ENCODE measurements at regions not wholly inside any gene's neighbourhood (a gene's known extent, or its start where the extent isn't known, plus 50 kb on each side); places are given as distances from the start of the nearest gene placed in this dataset.
"Not testable (repeated sequence)": the region's sequence is repeated elsewhere in the genome, so short reads cannot be mapped to it uniquely, and the experiment has no call there.

DNA sequence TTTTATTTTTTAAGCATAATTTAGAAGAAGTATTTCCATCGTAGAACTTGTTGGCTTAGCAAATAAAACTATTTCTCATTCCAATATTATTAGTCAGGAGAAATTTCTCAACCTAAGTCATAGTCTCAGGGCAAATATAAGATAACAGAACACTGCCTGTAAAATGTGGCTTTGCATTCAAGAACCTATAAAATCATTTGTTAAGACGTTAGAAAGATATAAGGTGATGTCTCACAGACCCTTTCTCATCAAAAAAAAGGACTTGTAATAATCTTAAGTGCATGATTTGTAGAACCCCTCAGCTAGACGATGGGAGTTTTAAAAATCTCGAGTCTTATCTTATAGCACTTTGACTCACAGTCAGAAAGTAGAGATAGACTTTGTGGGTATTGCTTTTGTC, 314.7 kb upstream of the CFAP20DC start:
- Histone ChIP-seq H3K9ac (ENCODE audit: low read length) (no peak overlapping the region), H3K27ac (ENCODE audit: low read length) (no peak overlapping the region), H3K27me3 (replicated peaks; ENCODE audit: insufficient read depth, low read length) (no peaks in the 10 kb centered on the region), H3K4me3 (ENCODE audit: low read length) (no peak overlapping the region), H3K4me1 (ENCODE audit: low read length) (peaks cover 17% of the 10 kb centered on the region), H2AFZ (ENCODE audit: low read length) (no peak overlapping the region), H4K20me1 (ENCODE audit: insufficient read depth, low read length) (no peaks in the 10 kb centered on the region), H3K9me2 (replicated peaks; ENCODE audit: insufficient read depth, low read length) (no peaks in the 10 kb centered on the region), H3K36me3 (replicated peaks; ENCODE audit: insufficient read depth, low read length) (no peaks in the 10 kb centered on the region), H3K79me2 (ENCODE audit: low read length) (no peaks in the 10 kb centered on the region), H3K4me2 (ENCODE audit: low read depth, low read length) (no peak overlapping the region), H3K9me3 (replicated peaks; ENCODE audit: insufficient read depth, low read length) (no peaks in the 10 kb centered on the region), H3F3A (ENCODE audit: insufficient read depth, low read length) (no peaks in the 10 kb centered on the region)
- no peak for TF ChIP-seq EZH2 (optimal IDR thresholded peaks at IDR 0.05; ENCODE audit: low read depth, low read length)
- no peak for TF ChIP-seq EZH2phosphoT487 (IDR thresholded peaks at IDR 0.05; ENCODE audit: low read length)
- TF ChIP-seq, protein P1, sequence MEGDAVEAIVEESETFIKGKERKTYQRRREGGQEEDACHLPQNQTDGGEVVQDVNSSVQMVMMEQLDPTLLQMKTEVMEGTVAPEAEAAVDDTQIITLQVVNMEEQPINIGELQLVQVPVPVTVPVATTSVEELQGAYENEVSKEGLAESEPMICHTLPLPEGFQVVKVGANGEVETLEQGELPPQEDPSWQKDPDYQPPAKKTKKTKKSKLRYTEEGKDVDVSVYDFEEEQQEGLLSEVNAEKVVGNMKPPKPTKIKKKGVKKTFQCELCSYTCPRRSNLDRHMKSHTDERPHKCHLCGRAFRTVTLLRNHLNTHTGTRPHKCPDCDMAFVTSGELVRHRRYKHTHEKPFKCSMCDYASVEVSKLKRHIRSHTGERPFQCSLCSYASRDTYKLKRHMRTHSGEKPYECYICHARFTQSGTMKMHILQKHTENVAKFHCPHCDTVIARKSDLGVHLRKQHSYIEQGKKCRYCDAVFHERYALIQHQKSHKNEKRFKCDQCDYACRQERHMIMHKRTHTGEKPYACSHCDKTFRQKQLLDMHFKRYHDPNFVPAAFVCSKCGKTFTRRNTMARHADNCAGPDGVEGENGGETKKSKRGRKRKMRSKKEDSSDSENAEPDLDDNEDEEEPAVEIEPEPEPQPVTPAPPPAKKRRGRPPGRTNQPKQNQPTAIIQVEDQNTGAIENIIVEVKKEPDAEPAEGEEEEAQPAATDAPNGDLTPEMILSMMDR (IDR thresholded peaks at IDR 0.05; ENCODE audit: low read length), result no peak
- no peak for DNase-seq

DNA sequence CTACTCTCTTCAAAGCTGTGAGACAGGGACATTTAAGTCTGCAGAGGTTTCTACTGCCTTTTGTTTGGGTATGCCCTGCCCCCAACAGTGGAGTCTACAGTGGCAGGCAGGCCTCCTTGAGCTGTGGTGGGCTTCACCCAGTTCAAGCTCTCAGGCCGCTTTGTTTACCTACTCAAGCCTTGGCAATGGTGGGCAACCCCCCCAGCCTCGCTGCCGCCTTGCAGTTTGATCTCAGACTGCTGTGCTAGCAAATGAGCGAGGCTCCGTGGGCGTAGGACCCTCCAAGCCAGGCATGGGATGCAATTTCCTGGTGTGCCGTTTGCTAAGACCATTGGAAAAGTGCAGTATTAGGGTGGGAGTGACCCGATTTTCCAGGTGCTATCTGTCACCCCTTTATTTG, 310.5 kb upstream of the CFAP20DC start:
- not testable (repeated sequence) for H3K27ac ChIP-seq (ENCODE audit: low read length); H2AFZ ChIP-seq (ENCODE audit: low read length); H3K27me3 ChIP-seq (replicated peaks; ENCODE audit: insufficient read depth, low read length); H3K4me2 ChIP-seq (ENCODE audit: low read depth, low read length); H4K20me1 ChIP-seq (ENCODE audit: insufficient read depth, low read length); H3F3A ChIP-seq (ENCODE audit: insufficient read depth, low read length); H3K9me2 ChIP-seq (replicated peaks; ENCODE audit: insufficient read depth, low read length); H3K9ac ChIP-seq (ENCODE audit: low read length); H3K9me3 ChIP-seq (replicated peaks; ENCODE audit: insufficient read depth, low read length); H3K36me3 ChIP-seq (replicated peaks; ENCODE audit: insufficient read depth, low read length); H3K79me2 ChIP-seq (ENCODE audit: low read length); H3K4me3 ChIP-seq (ENCODE audit: low read length); DNase-seq; H3K4me1 ChIP-seq (ENCODE audit: low read length)

DNA sequence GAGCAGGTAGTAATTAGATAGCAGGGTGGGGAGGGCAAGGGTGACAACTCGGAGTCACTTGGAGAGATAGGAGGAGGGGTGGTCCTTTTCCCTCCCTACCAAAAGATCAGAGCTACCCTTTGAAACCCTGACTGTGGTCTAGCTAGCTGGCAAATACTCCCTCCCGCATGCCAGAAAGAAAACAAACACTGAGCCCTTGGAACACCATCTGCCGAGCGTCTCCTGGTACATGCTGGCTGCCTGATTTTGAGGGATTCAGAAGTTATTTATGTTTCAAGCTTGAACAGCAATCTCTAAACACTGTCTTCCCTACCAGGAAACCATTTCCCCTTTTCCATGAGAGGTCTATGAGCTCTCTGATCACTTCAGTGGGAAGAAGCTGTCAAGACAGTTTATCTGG, 291.6 kb upstream of the CFAP20DC start:
- TF ChIP-seq, protein P1 (IDR thresholded peaks at IDR 0.05; ENCODE audit: low read length), result no peak
- TF ChIP-seq EZH2 (optimal IDR thresholded peaks at IDR 0.05; ENCODE audit: low read depth, low read length), result no peak
- H3K27ac ChIP-seq (ENCODE audit: low read length), result no peak overlapping the region
- H3K27me3 ChIP-seq (replicated peaks; ENCODE audit: insufficient read depth, low read length), result no peaks in the 10 kb centered on the region
- no peaks in the 10 kb centered on the region for H3K9me2 ChIP-seq (replicated peaks; ENCODE audit: insufficient read depth, low read length)
- no peaks in the 10 kb centered on the region for H3K4me1 ChIP-seq (ENCODE audit: low read length)
- no peaks in the 10 kb centered on the region for H3K36me3 ChIP-seq (replicated peaks; ENCODE audit: insufficient read depth, low read length)
- H3K9ac ChIP-seq (ENCODE audit: low read length), result no peak overlapping the region
- no peaks in the 10 kb centered on the region for H3F3A ChIP-seq (ENCODE audit: insufficient read depth, low read length)
- H3K4me2 ChIP-seq (ENCODE audit: low read depth, low read length), result no peak overlapping the region
- no peaks in the 10 kb centered on the region for H3K79me2 ChIP-seq (ENCODE audit: low read length)
- no peak overlapping the region for H2AFZ ChIP-seq (ENCODE audit: low read length)
- H3K9me3 ChIP-seq (replicated peaks; ENCODE audit: insufficient read depth, low read length), result no peaks in the 10 kb centered on the region
- DNase-seq, result no peak
- no peak overlapping the region for H3K4me3 ChIP-seq (ENCODE audit: low read length)
- no peaks in the 10 kb centered on the region for H4K20me1 ChIP-seq (ENCODE audit: insufficient read depth, low read length)

DNA sequence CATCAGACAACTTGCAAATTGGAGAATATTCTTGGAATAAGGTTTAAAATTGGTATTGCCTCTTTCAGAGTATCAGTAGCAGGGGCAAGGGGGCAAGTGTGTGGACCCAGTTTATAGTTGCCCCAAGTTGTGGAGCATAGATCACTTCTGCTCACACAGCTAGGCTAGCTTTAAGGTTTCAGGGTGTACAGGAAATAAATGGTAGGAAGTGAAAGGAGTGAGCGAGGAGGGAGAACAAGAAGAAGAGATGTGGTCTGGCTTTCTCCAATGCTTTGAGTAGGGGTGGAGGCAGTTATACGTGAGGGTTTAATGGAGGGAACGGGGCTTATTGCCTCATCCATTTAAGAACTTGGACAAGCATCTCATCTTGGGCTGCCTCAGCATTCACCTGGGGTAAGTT, 290.0 kb upstream of the CFAP20DC start:
- H3K36me3 ChIP-seq (replicated peaks; ENCODE audit: insufficient read depth, low read length), result no peaks in the 10 kb centered on the region
- H3K9me3 ChIP-seq (replicated peaks; ENCODE audit: insufficient read depth, low read length), result no peaks in the 10 kb centered on the region
- H3K4me1 ChIP-seq (ENCODE audit: low read length), result no peaks in the 10 kb centered on the region
- H3K4me3 ChIP-seq (ENCODE audit: low read length), result no peak overlapping the region
- H3K9ac ChIP-seq (ENCODE audit: low read length), result no peak overlapping the region
- no peak for TF ChIP-seq EZH2phosphoT487 (IDR thresholded peaks at IDR 0.05; ENCODE audit: low read length)
- TF ChIP-seq, protein P1 (IDR thresholded peaks at IDR 0.05; ENCODE audit: low read length), result no peak
- TF ChIP-seq EZH2 (optimal IDR thresholded peaks at IDR 0.05; ENCODE audit: low read depth, low read length), result no peak
- no peak overlapping the region for H3K4me2 ChIP-seq (ENCODE audit: low read depth, low read length)
- DNase-seq, result no peak
- no peaks in the 10 kb centered on the region for H3K79me2 ChIP-seq (ENCODE audit: low read length)
- H3K27me3 ChIP-seq (replicated peaks; ENCODE audit: insufficient read depth, low read length), result no peaks in the 10 kb centered on the region
- no peak overlapping the region for H3K27ac ChIP-seq (ENCODE audit: low read length)
- H3K9me2 ChIP-seq (replicated peaks; ENCODE audit: insufficient read depth, low read length), result no peaks in the 10 kb centered on the region
- no peak overlapping the region for H2AFZ ChIP-seq (ENCODE audit: low read length)
- no peaks in the 10 kb centered on the region for H4K20me1 ChIP-seq (ENCODE audit: insufficient read depth, low read length)
- no peaks in the 10 kb centered on the region for H3F3A ChIP-seq (ENCODE audit: insufficient read depth, low read length)

All from MM.1S (cell line).